Upper lobe of left lung (tissue), 4 donors: ENCODE measurements at regions not wholly inside any gene's neighbourhood (a gene's known extent, or its start where the extent isn't known, plus 50 kb on each side); places are given as distances from the start of the nearest gene placed in this dataset.

Experiments
- CTCF ChIP-seq, 6 experiments: fragments of 450-650 bp in 4 of 6; fragments of 200-600 bp in 2 of 6; sonication (generic) in 2 of 6; IDR thresholded peaks; one replicate each; pipeline ENCODE4 v1.5.1; 2016 to 2019; ENCODE audit warnings: antibody characterized with exemption in 6 of 6
- POLR2A ChIP-seq, 4 donors: fragments of 450-650 bp; IDR thresholded peaks; one replicate each; pipeline ENCODE4 v1.5.1; 2016 to 2017; ENCODE audit warnings: antibody characterized with exemption in 4 of 4, mild to moderate bottlenecking in 2 of 4

- TF ChIP-seq CTCF (IDR thresholded peaks at IDR 0.05) (no peak), POLR2A (IDR thresholded peaks at IDR 0.05) (no peak)
Observed at GRCh38 chr5:159655757-159656409, 260.4 kb upstream of the ADRA1B start.
